HFF-Myc (cell line): ENCODE measurements at regions not wholly inside any gene's neighbourhood (a gene's known extent, or its start where the extent isn't known, plus 50 kb on each side); places are given as distances from the start of the nearest gene placed in this dataset.
"Not testable (repeated sequence)": the region's sequence is repeated elsewhere in the genome, so short reads cannot be mapped to it uniquely, and the experiment has no call there.

Source experiments
- DNase-seq: peaks from one replicate; pipeline ENCODE4 v3.0.0-alpha.2; 2011; ENCODE audit warnings: low read depth; ENCODE audit errors: extremely low read depth
- H3K4me3 ChIP-seq: replicated peaks from 2 replicates; pipeline ENCODE4 v1.5.1; 2011; ENCODE audit warnings: low read depth, mild to moderate bottlenecking, control low read depth, low read length
- TF ChIP-seq, protein P1 (sequence below): IDR thresholded peaks from 2 replicates; pipeline ENCODE4 v1.5.1; 2012; ENCODE audit warnings: mild to moderate bottlenecking, low read depth, low read length, control low read depth; ENCODE audit errors: missing control alignments

DNA sequence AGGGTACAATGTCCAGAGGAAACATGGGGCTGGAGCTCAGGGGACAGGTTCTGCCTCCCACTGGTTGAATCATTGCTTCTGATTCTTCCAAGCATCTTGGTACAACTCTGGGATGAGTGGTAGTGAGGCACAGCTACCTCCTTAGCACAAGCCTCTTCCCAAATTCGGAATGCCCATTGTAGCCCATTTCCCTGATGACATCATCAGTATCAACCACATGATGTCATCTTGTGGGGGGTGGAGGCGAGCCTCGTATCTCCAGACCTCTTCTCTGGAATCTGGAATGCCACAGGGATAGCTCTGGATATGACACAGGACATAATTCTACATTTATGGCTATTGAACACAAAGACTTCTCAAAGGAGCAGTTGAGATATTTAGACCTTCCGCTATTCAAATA, 715.2 kb downstream of the RNF144A start:
- no peak for DNase-seq
- TF ChIP-seq, protein P1, sequence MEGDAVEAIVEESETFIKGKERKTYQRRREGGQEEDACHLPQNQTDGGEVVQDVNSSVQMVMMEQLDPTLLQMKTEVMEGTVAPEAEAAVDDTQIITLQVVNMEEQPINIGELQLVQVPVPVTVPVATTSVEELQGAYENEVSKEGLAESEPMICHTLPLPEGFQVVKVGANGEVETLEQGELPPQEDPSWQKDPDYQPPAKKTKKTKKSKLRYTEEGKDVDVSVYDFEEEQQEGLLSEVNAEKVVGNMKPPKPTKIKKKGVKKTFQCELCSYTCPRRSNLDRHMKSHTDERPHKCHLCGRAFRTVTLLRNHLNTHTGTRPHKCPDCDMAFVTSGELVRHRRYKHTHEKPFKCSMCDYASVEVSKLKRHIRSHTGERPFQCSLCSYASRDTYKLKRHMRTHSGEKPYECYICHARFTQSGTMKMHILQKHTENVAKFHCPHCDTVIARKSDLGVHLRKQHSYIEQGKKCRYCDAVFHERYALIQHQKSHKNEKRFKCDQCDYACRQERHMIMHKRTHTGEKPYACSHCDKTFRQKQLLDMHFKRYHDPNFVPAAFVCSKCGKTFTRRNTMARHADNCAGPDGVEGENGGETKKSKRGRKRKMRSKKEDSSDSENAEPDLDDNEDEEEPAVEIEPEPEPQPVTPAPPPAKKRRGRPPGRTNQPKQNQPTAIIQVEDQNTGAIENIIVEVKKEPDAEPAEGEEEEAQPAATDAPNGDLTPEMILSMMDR = no peak
- no peak overlapping the region for H3K4me3 ChIP-seq

DNA sequence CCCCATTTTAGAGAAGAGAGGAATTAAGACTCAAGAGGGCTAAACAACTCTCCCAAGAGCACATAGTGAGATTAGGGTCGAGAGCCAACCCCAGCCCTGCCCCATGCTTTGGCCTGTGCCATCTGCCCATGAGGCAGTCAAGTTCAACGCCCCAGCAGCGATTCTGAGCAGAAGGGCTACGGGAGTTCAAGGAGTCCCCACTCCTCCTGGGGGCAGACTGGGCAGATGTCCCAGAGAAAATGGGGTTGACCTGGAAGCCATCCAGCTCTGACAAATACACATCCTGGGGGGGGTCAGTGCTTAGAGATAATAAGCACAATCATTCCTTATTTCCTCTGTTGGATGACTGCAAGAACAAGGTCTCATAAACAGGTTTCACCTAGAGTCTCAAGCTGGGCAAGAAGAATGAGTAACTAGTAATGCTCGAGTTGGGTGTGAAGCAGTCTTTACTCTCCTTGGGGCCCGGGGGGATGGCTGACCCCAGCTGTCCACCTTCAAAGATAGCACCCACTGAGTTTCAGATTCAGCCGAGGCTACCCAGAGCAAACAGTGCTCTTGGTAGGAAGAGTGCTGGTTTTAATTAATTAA, 716.4 kb downstream of the RNF144A start:
- TF ChIP-seq, protein P1 = no peak
- no peak overlapping the region for H3K4me3 ChIP-seq
- DNase-seq = no peak

DNA sequence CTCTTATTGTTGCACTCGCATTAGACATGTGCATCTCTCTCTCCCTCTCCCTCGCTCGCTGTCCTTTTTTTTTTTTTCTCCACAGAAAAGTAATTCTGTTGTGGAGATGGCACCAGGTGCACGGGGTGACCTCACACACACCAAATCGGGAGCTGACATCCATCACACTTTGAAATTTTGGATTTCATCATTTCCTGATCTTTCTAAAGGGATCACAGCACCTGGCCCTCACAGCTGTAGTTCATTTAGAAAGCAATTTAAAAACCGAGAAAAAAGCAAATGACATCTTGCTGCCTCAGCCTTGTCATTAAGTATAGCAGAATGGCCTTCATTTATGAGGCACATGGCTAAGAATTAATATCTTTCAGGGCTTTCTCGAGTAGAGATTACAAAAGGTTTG, 717.2 kb downstream of the RNF144A start:
- DNase-seq = no peak
- no peak overlapping the region for H3K4me3 ChIP-seq
- TF ChIP-seq, protein P1 = no peak

DNA sequence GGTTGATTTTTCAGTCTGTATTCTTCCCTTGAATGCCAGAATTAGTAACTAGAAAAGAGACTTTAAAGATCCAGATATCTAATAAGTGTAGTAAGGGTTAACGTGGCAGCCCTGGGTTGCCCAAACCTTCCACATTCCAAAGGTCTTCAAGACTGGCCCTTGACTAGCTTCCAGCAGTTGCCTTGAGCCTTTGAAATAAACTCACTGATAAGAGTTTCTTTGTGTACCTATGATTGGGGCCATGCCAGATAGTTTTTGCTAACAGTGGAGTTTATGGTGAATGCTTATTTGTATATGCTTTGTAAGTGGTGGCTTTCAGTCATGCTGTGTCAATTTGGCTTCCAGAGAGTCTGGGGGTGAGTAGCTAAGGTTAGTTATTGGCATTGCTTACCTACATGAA, 722.3 kb downstream of the RNF144A start:
- TF ChIP-seq, protein P1 = no peak
- no peak for DNase-seq

DNA sequence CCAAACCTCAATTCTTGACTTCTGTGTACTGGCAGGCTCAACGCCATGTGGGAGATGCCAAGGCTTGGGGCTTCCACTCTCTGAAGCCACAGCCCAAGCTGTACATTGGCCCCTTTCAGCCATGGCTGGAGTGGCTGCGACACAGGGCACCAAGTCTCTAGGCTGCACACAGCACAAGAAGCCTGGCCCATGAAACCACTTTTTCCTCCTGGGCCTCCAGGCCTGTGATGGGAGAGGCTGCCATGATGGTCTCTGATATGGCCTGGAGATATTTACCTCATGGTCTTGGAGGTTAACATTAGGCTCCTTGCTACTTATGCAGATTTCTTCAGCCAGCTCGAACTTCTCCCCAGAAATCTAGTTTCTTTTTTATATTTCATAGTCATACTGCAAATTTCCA, 724.1 kb downstream of the RNF144A start:
- DNase-seq, H3K4me3 ChIP-seq: not testable (repeated sequence)

More for the DNA sequence above, 722.3 kb downstream of the RNF144A start:
- no peak overlapping the region for H3K4me3 ChIP-seq

DNA sequence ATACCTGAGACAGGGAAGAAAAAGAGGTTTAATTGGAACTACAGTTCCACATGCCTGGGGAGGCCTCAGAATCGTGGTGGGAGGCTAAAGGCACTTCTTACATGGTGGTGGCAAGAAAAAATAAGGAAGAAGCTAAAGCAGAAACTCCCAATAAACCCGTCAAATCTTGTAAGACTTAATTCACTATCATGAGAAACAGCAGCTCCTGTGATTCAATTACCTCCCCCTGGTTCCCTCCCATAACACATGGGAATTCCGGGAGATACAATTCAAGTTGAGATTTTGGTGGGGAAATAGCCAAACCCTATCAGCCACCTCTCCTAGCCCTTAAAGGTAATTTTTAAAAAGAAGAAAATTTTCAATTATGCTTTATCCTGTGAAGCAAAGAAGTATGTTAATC, 728.8 kb downstream of the RNF144A start:
- TF ChIP-seq, protein P1 = no peak
- no peak overlapping the region for H3K4me3 ChIP-seq
- no peak for DNase-seq

DNA sequence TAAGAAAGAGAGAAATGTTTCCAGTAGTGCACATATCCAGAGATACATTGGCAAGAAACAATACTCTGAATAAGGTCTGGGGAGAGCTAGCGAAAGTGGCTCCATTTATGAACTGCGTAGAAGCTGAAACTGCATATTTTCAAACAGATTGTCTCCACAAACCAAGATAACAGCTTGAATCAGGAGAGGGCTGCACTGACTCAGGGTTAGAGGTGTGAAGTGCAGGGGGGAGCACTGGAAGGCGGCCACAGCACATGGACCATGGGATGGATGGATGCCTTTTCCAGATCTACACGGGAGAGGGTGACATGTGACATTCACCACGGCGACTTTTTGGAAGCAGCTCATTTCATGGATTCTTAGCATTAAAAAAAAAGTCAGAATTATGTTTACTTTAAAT, 729.4 kb downstream of the RNF144A start:
- DNase-seq = no peak
- TF ChIP-seq, protein P1 = no peak
- H3K4me3 ChIP-seq = no peak overlapping the region
